K562 (cell line): ENCODE measurements at regions not wholly inside any gene's neighbourhood (a gene's known extent, or its start where the extent isn't known, plus 50 kb on each side); places are given as distances from the start of the nearest gene placed in this dataset.
A peak's percentile ranks its signal among the peaks of the same experiment; 100 is the strongest.
"Not testable (repeated sequence)": the region's sequence is repeated elsewhere in the genome, so short reads cannot be mapped to it uniquely, and the experiment has no call there.

Experiments
- ATAC-seq: fragments of 200-7000 bp; cut with Tn5 transposase; 3 replicates; pipeline ENCODE4 v1.9.1; 2020; ENCODE audit warnings: moderate library complexity
- BruUV-seq: library from RNA; stranded (reverse); fragments of 400-500 nt; replicated peaks from 2 replicates; lab custom pipeline; 2021; lab: Mats Ljungman, UMichigan
- CTCF ChIA-PET: fragments of 300-600 bp; formaldehyde crosslinking; extraction: SDS; loops from one replicate; lab custom pipeline; 2021; ENCODE audit warnings: low intra/inter-chr PET ratio; lab: Yijun Ruan, JAX
- POLR2A ChIA-PET: fragments of 300-600, 350-650 bp; sonication (Branson Sonifier 250); formaldehyde crosslinking; extraction: SDS; loops from one replicate; lab custom pipeline; 2021; ENCODE audit warnings: antibody characterized with exemption, inconsistent platforms; lab: Yijun Ruan, JAX
- DNase-seq, 4 experiments: peaks; one replicate each; pipeline versions ENCODE4 v3.0.0 to v3.0.0-alpha.2; 2011 to 2018; ENCODE audit warnings: low spot score in 3 of 4, mixed read lengths in 3 of 4; ENCODE audit errors: extremely low read depth in 1 of 4
- FAIRE-seq: peaks from 2 replicates; lab custom pipeline; 2011; peaks lifted over from hg19 to GRCh38; lab: Jason Lieb, UNC
- H2AFZ ChIP-seq: 2 replicates; pipeline ENCODE4 v1.6.0; 2011; ENCODE audit warnings: low read depth, low read length, control low read depth, inconsistent platforms
- H3K27ac ChIP-seq: fragments of 200-600 bp; 3 replicates; pipeline ENCODE4 v1.8.0; 2011; ENCODE audit warnings: low read depth, mild to moderate bottlenecking, control low read depth, inconsistent platforms, low read length, moderate library complexity, mixed read lengths; ENCODE audit errors: extremely low read depth
- H3K27me3 ChIP-seq, 2 experiments: fragments of 300-600 bp in 1 of 2; 2 replicates in 1 of 2; 3 replicates in 1 of 2; pipeline versions ENCODE4 v1.6.0 to v1.8.0; 2011; ENCODE audit warnings: inconsistent platforms in 2 of 2, low read length in 2 of 2, mild to moderate bottlenecking in 1 of 2, mixed read lengths in 1 of 2, moderate library complexity in 1 of 2; ENCODE audit not compliant: control insufficient read depth in 2 of 2, insufficient read depth in 2 of 2
- H3K36me3 ChIP-seq: fragments of 300-600 bp; 3 replicates; pipeline ENCODE4 v1.8.0; 2011; ENCODE audit warnings: mild to moderate bottlenecking, low read length, inconsistent platforms; ENCODE audit not compliant: control insufficient read depth, insufficient read depth
- H3K4me1 ChIP-seq, 2 experiments: fragments of 200-600 bp in 1 of 2; replicated peaks in 1 of 2; 2 replicates in 1 of 2; 3 replicates in 1 of 2; pipeline versions ENCODE4 v1.5.1 to v1.8.0; 2011; ENCODE audit warnings: inconsistent platforms in 2 of 2, low read length in 2 of 2, mild to moderate bottlenecking in 1 of 2, mixed read lengths in 1 of 2, moderate library complexity in 1 of 2; ENCODE audit not compliant: control insufficient read depth in 2 of 2, insufficient read depth in 2 of 2
- H3K4me2 ChIP-seq: 2 replicates; pipeline ENCODE4 v1.6.1; 2011; ENCODE audit warnings: low read length, control low read depth, inconsistent platforms, mixed read lengths; ENCODE audit not compliant: insufficient read depth
- H3K4me3 ChIP-seq: fragments of 200-600 bp; sonication (generic), shearing (Covaris generic); 2 replicates; pipeline ENCODE4 v1.5.1; 2016; ENCODE audit warnings: control low read depth, inconsistent platforms
- H3K79me2 ChIP-seq: fragments of 200-600 bp; 3 replicates; pipeline ENCODE4 v1.8.0; 2011; ENCODE audit warnings: low read length, inconsistent platforms; ENCODE audit not compliant: control insufficient read depth, insufficient read depth
- H3K9ac ChIP-seq, 2 experiments: 2 replicates each; pipeline versions ENCODE4 v1.6.0 to v1.6.1; 2011; ENCODE audit warnings: low read depth in 2 of 2, low read length in 2 of 2, control low read depth in 1 of 2, inconsistent platforms in 1 of 2, mild to moderate bottlenecking in 1 of 2, mixed read lengths in 1 of 2; ENCODE audit not compliant: insufficient read depth in 1 of 2
- H3K9me1 ChIP-seq: one replicate; pipeline ENCODE4 v1.6.0; 2011; ENCODE audit warnings: inconsistent platforms, mild to moderate bottlenecking, low read length, moderate library complexity; ENCODE audit not compliant: control insufficient read depth, insufficient read depth
- H3K9me3 ChIP-seq: replicated peaks from 2 replicates; pipeline ENCODE4 v1.5.1; 2011; ENCODE audit warnings: low read depth, low read length, inconsistent platforms; ENCODE audit not compliant: control insufficient read depth, insufficient read depth
- H4K20me1 ChIP-seq: replicated peaks from 2 replicates; pipeline ENCODE4 v1.6.1; 2011; ENCODE audit warnings: low read length, inconsistent platforms, mixed read lengths; ENCODE audit not compliant: control insufficient read depth, insufficient read depth
- WGBS: fragments of 100-300 bp; shearing (Covaris generic); methylation state at CpG from one replicate; pipeline ENCODE4 v1.1.6; 2016; ENCODE audit warnings: low coverage, mixed read lengths; ENCODE audit not compliant: insufficient coverage; ENCODE audit errors: missing lambda C conversion rate; 5-methylcytosine and 5-hydroxymethylcytosine counted together
- in situ Hi-C: fragments of 300-500 bp; cut with MboI; formaldehyde crosslinking; loops from 4 replicates; pipeline ENCODE4 v1.15.0; 2018; ENCODE audit warnings: inconsistent platforms, mixed read lengths
- intact Hi-C: fragments of 100-400 bp; cut with micrococcal nuclease; formaldehyde crosslinking; loops from 2 replicates; pipeline ENCODE4 v1.14.2; 2022
- TF ChIP-seq, protein P1 (sequence below), 2 experiments: fragments of 450-650 bp; IDR thresholded peaks; 2 replicates each; pipeline ENCODE4 v1.6.1; 2016; ENCODE audit warnings: mild to moderate bottlenecking in 2 of 2, borderline replicate concordance in 1 of 2, low read depth in 1 of 2, moderate library complexity in 1 of 2

GRCh38 chr2:91446489-91446888 is 2755.0 kb downstream of the RPIA start (continued):
- TF ChIP-seq, protein P1, sequence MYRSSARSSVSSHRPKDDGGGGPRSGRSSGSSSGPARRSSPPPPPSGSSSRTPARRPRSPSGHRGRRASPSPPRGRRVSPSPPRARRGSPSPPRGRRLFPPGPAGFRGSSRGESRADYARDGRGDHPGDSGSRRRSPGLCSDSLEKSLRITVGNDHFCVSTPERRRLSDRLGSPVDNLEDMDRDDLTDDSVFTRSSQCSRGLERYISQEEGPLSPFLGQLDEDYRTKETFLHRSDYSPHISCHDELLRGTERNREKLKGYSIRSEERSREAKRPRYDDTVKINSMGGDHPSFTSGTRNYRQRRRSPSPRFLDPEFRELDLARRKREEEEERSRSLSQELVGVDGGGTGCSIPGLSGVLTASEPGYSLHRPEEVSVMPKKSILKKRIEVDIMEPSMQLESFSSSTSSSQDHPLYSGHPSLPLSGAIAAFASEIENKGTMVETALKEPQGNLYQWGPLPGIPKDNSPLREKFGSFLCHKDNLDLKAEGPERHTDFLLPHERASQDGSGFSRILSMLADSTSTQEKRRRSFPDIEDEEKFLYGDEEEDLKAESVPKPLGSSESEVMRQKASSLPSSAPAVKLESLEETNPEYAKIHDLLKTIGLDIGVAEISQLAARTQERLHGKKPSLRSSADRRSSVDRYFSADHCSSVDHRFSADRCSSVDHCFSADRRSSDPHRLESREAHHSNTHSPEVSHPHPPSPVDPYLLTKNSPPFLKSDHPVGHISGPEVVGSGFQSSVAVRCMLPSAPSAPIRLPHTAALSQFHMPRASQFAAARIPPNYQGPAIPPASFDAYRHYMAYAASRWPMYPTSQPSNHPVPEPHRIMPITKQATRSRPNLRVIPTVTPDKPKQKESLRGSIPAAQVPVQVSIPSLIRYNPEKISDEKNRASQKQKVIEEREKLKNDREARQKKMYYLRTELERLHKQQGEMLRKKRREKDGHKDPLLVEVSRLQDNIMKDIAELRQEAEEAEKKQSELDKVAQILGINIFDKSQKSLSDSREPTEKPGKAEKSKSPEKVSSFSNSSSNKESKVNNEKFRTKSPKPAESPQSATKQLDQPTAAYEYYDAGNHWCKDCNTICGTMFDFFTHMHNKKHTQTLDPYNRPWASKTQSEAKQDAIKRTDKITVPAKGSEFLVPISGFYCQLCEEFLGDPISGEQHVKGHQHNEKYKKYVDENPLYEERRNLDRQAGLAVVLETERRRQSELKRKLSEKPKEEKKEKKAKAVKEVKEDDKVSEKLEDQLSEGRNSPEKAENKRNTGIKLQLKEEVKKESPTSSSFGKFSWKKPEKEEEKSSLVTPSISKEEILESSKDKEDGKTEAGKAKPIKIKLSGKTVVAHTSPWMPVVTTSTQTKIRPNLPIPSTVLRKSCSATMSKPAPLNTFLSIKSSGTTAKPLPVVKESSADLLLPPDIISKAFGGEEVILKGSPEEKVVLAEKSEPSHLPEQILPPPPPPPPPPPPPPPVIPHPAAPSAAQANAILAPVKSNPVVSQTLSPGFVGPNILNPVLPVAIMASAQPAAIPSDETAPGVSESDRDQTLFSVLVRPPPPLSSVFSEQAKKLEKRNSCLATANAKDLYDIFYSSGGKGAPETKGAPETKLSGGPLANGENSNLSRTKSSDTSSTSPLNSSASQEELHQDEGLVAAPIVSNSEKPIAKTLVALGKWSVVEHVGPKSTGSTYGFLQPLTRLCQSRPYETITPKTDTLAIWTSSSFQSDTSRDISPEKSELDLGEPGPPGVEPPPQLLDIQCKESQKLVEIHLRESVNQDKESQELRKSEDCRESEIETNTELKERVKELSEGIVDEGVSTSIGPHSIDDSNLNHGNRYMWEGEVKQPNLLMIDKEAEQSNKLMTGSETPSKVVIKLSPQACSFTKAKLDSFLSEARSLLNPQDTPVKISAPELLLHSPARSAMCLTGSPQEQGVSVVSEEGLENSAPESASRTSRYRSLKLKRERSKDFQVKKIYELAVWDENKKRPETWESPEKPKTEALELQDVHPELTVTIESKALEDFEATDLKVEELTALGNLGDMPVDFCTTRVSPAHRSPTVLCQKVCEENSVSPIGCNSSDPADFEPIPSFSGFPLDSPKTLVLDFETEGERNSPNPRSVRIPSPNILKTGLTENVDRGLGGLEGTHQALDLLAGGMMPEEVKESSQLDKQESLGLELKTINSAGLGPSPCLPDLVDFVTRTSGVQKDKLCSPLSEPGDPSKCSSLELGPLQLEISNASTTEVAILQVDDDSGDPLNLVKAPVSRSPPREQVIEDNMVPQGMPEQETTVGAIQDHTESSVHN (IDR thresholded peaks at IDR 0.05; ENCODE audit: borderline replicate concordance in 1 of 2, low read depth in 1 of 2) = 0 out of 4 replicates have a peak, but pooled peaks of 1 of the 2 experiments have one; percentile 60

- H3K9me1 ChIP-seq, BruUV-seq, FAIRE-seq, H3K4me3 ChIP-seq, H2AFZ ChIP-seq, H3K4me2 ChIP-seq, DNase-seq, H3K9ac ChIP-seq, H4K20me1 ChIP-seq, H3K27ac ChIP-seq, intact Hi-C loops, CTCF ChIA-PET, H3K9me3 ChIP-seq, ATAC-seq, H3K27me3 ChIP-seq, H3K36me3 ChIP-seq, H3K79me2 ChIP-seq, POLR2A ChIA-PET: not testable (repeated sequence)
- in situ Hi-C loops = loop anchor here (25.0 kb wide), 1 partner anchor 1785 kb away; no protein-coding TSS in a partner anchor
- under 1% methylated on average over 6 of the region's 7 CpGs for WGBS
- peaks cover 0 to 12% of the 10 kb centered on the region in 2 experiments; a peak in 3 of 5 replicates for H3K4me1 ChIP-seq
Observed at GRCh38 chr2:91446915-91447314, 2755.4 kb downstream of the RPIA start.

- H3K4me1 ChIP-seq, intact Hi-C loops, ATAC-seq, BruUV-seq, H3K9me3 ChIP-seq, H3K27ac ChIP-seq, H3K36me3 ChIP-seq, CTCF ChIA-PET, H3K79me2 ChIP-seq, H3K4me3 ChIP-seq, H3K9ac ChIP-seq, FAIRE-seq, H3K9me1 ChIP-seq, POLR2A ChIA-PET, H3K4me2 ChIP-seq, DNase-seq, H2AFZ ChIP-seq, H3K27me3 ChIP-seq, H4K20me1 ChIP-seq: not testable (repeated sequence)
- WGBS = 0% methylated on average over 4 of the region's 8 CpGs
- in situ Hi-C loops = loop anchor here (25.0 kb wide), 1 partner anchor 1785 kb away; no protein-coding TSS in a partner anchor
Observed at GRCh38 chr2:91447508-91447907, 2756.0 kb downstream of the RPIA start.
